Neural crest cell (in vitro differentiated cells): ENCODE measurements at regions not wholly inside any gene's neighbourhood (a gene's known extent, or its start where the extent isn't known, plus 50 kb on each side); places are given as distances from the start of the nearest gene placed in this dataset.

Experiments
- DNase-seq: peaks from one replicate; pipeline ENCODE4 v3.0.0; 2021; ENCODE audit warnings: low read depth, mixed read lengths, low spot score
- H3K27ac Mint-ChIP-seq: one replicate; pipeline ENCODE4 v1.8.0; 2021; ENCODE audit warnings: mild to moderate bottlenecking, mixed read lengths; ENCODE audit not compliant: unreplicated experiment
- H3K27me3 Mint-ChIP-seq: 2 replicates; pipeline ENCODE4 v1.8.0; 2021; ENCODE audit warnings: low read depth, mild to moderate bottlenecking, mixed read lengths
- H3K36me3 Mint-ChIP-seq: 2 replicates; pipeline ENCODE4 v1.8.0; 2021; ENCODE audit warnings: low read depth, mild to moderate bottlenecking, mixed read lengths
- H3K4me1 Mint-ChIP-seq: 2 replicates; pipeline ENCODE4 v1.8.0; 2021; ENCODE audit warnings: mixed read lengths
- H3K4me3 Mint-ChIP-seq: one replicate; pipeline ENCODE4 v1.8.0; 2021; ENCODE audit warnings: mild to moderate bottlenecking, mixed read lengths
- H3K9me3 Mint-ChIP-seq: 2 replicates; pipeline ENCODE4 v1.8.0; 2021; ENCODE audit warnings: mixed read lengths
- TF ChIP-seq, protein P1 (sequence below): fragments of 200-600 bp; sonication (generic); conservative IDR thresholded peaks from 2 replicates; pipeline ENCODE4 v1.5.0; 2021; ENCODE audit warnings: antibody characterized with exemption, mild to moderate bottlenecking

DNA sequence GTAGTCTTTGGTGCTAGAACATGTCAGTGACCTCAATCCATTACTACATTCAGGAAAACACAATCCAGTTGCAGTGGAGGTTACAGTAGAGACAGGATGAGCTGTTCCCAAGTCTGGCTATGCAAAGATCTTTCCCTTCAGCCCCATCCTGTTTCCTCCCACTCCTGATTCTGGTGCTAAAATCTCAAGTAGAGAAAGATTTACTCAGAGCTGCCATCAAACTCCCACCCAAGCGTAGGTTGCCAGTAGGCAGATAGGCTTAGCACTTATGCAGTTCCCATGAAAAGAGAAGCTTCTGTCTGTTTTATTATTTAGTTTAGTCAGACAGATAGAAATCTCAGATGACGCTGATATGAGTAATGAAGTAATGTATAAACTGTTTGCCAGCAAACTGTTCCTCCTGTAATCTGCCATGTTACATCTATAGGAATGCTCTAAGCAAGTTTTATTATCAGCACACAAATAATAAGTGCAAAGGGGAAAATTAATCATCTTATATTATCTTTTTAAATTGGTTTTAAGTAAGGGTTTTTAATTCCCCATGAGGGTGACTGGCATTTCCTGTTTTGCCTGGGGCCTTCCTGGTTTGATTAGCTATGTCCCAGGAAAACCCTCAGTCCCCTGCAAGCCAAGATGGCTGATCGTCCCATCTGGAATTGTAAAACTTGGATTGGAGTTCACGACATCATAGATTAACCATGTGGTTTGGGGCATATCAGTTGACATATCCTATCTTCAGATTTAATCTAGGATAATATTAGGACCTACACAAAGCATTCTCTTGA, 188.3 kb upstream of the PALMD start:
- Mint-ChIP-seq H3K9me3 (no peaks in the 10 kb centered on the region), H3K36me3 (no peaks in the 10 kb centered on the region), H3K4me1 (peaks cover 5% of the 10 kb centered on the region), H3K27ac (no peak overlapping the region), H3K4me3 (no peak overlapping the region), H3K27me3 (no peaks in the 10 kb centered on the region)
- DNase-seq: no peak
- TF ChIP-seq, protein P1, sequence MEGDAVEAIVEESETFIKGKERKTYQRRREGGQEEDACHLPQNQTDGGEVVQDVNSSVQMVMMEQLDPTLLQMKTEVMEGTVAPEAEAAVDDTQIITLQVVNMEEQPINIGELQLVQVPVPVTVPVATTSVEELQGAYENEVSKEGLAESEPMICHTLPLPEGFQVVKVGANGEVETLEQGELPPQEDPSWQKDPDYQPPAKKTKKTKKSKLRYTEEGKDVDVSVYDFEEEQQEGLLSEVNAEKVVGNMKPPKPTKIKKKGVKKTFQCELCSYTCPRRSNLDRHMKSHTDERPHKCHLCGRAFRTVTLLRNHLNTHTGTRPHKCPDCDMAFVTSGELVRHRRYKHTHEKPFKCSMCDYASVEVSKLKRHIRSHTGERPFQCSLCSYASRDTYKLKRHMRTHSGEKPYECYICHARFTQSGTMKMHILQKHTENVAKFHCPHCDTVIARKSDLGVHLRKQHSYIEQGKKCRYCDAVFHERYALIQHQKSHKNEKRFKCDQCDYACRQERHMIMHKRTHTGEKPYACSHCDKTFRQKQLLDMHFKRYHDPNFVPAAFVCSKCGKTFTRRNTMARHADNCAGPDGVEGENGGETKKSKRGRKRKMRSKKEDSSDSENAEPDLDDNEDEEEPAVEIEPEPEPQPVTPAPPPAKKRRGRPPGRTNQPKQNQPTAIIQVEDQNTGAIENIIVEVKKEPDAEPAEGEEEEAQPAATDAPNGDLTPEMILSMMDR: no peak

DNA sequence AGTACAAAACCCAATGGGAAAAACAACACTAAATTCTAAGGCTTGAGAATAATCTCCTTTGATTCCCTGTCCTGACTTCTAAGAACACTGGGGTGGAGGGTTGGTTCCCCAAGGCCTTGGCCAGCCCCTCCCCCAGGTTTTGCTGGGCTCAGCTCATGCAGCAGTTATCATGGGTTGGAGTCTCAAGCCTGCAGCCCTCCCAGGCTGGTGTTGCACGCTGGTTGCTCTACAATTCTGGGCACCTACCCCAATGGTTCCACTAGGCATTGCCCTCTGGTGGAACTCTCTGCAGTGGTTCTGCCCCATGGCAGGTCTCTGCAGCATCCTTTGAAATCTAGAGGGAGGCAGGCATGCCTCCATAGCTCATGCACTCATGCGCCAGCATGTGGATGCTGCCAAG, 184.4 kb upstream of the PALMD start:
- Mint-ChIP-seq H3K36me3 (no peaks in the 10 kb centered on the region), H3K4me3 (no peak overlapping the region), H3K27me3 (no peaks in the 10 kb centered on the region), H3K4me1 (no peaks in the 10 kb centered on the region), H3K9me3 (peaks cover 2% of the 10 kb centered on the region), H3K27ac (no peak overlapping the region)
- TF ChIP-seq, protein P1: no peak
- no peak for DNase-seq

DNA sequence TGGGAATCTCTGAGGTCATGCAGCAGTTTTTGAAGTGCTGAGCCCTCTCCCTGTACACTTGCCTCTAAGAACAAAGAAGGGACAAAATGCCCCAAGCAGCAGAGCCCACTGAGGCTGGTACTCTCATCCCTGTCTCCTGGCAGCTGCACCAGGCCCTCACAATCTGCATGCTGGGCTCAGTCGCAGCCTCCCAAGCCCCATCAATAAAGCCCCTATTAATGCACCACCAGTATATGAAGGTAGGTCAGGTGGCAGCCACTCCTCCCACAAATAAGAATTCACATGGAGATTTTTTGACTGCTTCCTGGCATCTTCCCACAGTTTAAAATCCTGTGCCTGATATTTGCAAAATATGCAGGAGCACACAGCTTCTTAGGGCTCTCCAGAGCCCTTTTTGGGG, 181.2 kb upstream of the PALMD start:
- no peak overlapping the region for H3K4me3 Mint-ChIP-seq
- H3K36me3 Mint-ChIP-seq: no peaks in the 10 kb centered on the region
- no peak overlapping the region for H3K27ac Mint-ChIP-seq
- no peak for DNase-seq
- H3K4me1 Mint-ChIP-seq: no peaks in the 10 kb centered on the region
- H3K9me3 Mint-ChIP-seq: peaks cover 2% of the 10 kb centered on the region
- no peaks in the 10 kb centered on the region for H3K27me3 Mint-ChIP-seq
- TF ChIP-seq, protein P1: no peak

DNA sequence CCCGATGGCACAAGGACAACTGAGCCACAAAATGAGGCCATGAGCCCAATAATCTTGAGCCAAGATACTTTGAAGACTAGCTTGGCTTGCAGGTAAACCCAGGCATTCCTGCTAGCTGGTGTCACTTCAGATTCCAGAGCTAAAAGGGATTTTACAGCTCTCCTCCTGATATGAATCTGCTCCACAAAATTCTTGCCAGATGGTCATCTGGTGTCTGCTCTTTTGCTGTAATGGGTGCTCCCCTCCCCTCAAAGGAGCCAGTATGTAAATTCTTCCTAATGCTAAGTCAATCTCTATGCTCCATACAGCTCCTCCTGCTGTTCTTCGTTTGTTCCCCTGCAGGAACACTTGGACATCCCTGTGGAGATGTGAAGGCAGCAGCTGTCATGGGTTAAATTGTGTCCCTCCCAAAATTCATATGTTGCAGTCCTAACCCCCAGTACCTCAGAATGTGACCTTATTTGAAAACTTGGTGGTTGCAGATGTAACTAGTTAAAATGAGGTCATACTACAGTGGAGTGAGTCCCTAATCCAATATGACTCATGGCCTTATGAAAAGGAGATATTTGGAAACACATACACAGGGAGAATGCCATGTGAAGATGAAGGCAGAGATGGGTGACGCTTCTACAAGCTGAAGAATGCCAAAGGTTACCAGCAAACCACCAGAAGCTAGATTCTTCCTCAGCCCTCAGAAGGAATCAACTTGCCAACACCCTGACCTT, 180.6 kb upstream of the PALMD start:
- no peak for DNase-seq
- H3K4me1 Mint-ChIP-seq: no peaks in the 10 kb centered on the region
- H3K9me3 Mint-ChIP-seq: peaks cover 2% of the 10 kb centered on the region
- no peaks in the 10 kb centered on the region for H3K36me3 Mint-ChIP-seq
- no peaks in the 10 kb centered on the region for H3K27me3 Mint-ChIP-seq
- TF ChIP-seq, protein P1: no peak
- no peak overlapping the region for H3K4me3 Mint-ChIP-seq
- H3K27ac Mint-ChIP-seq: peak overlapping the region; percentile 80

DNA sequence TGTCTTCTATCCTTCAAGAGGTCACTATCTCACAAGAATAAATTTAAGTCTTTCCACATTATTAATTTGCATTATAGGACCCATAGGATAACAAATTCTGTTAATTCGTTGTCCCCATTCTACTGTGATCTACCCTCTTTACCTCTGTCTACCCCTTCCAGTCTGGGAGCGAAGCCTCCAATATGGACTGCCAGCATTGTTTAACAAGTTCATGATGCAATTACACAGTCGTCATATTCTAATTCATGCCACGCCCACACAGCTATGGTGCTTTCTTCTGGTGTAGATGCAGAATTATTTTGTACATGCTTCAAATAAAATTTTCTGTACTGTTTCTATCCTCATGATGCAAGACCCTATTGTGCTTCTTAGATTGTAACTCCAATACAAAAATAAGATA, 178.3 kb upstream of the PALMD start:
- no peak overlapping the region for H3K27ac Mint-ChIP-seq
- TF ChIP-seq, protein P1: no peak
- H3K4me1 Mint-ChIP-seq: no peaks in the 10 kb centered on the region
- no peaks in the 10 kb centered on the region for H3K27me3 Mint-ChIP-seq
- H3K4me3 Mint-ChIP-seq: no peak overlapping the region
- no peak for DNase-seq
- H3K9me3 Mint-ChIP-seq: peaks cover 2% of the 10 kb centered on the region
- H3K36me3 Mint-ChIP-seq: no peaks in the 10 kb centered on the region
